GM12892 (cell line): ENCODE measurements at regions not wholly inside any gene's neighbourhood (a gene's known extent, or its start where the extent isn't known, plus 50 kb on each side); places are given as distances from the start of the nearest gene placed in this dataset.

Source experiments
- POLR2A ChIP-seq: IDR thresholded peaks from 2 replicates; pipeline ENCODE4 v1.6.1; 2011; ENCODE audit warnings: low read depth, low read length, control low read depth
- POLR2AphosphoS5 ChIP-seq: IDR thresholded peaks from 2 replicates; pipeline ENCODE4 v1.6.1; 2011; ENCODE audit warnings: low read depth, low read length, control low read depth

DNA sequence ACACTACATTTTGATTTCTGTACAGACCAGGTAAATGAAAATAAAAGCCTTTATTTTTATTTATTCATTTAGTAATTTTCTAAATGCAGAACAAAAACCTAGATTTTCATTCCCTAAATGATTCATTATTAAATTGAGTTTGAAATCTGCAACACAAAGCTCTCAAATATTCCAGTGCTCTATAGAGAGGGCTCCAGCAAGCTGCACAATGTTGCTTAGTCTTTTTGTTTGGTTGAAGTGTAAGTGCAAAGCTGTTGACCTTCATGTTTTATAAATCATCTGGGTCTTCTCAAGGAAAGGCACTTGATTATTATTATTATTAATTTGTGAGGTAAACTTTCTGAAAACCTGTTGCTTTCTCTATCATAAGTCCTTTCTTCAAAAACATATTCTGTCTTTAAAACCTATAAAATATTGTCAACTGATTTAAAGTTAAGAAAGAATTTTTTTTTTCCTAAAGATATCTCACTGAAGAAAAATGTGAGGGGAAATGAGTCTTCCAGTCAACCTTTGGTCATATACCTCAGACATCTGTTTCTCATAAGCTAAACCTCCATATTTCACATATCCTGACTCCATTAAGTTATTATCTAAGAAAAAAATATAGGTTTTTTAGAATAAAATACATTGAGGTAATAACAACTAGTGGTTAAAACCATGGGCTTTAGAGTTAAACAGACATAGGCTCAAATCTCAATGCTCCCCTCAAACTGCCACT lies 100.7 kb downstream of the ZIC4 start:
- no peak for TF ChIP-seq POLR2AphosphoS5
- no peak for TF ChIP-seq POLR2A
